NB4 (cell line): ENCODE measurements at regions not wholly inside any gene's neighbourhood (a gene's known extent, or its start where the extent isn't known, plus 50 kb on each side); places are given as distances from the start of the nearest gene placed in this dataset.

ENCODE experiments used
- CTCF ChIP-seq: IDR thresholded peaks from one replicate; pipeline ENCODE4 v1.5.1; 2012; ENCODE audit warnings: low read depth, low read length
- MAX ChIP-seq: IDR thresholded peaks from 2 replicates; pipeline ENCODE4 v1.6.1; 2011; ENCODE audit warnings: low read depth, low read length
- MYC ChIP-seq: IDR thresholded peaks from 2 replicates; pipeline ENCODE4 v1.6.1; 2011; ENCODE audit warnings: low read depth, low read length
- POLR2A ChIP-seq: IDR thresholded peaks from 2 replicates; pipeline ENCODE4 v1.6.1; 2011; ENCODE audit warnings: mild to moderate bottlenecking; ENCODE audit not compliant: insufficient read length; ENCODE audit errors: extremely low read depth

DNA sequence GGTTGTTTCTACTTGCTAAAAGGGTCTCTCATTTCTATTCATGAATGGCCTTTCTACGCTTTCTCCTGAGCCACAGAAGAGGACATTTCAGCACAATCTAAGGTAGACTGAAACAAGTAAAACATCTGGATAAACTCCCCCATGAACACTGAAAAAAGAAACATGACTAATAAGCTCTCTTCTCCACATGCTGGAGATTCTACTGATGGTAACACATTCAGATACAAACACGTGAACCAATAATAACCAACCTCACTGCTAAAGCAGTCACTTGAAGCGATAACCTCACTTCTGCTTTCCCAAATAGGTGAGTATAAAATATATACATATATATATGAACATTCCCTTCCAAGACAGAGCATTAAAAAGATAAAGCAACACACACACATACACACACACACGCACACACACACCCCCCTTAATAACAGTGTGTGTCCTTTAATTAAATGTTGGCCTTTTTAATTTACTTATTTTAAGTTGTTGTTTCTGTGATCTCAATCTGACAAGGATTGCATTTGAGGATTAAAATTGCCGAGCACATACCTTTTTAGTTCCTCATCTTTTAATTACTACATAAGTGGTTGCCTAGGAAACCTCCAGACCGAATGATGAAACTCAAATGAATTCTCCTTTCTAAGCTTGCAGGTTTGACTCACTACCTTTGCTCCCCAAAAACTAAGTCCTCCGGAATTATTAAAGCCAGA, 292.4 kb upstream of the KLF14 start:
- no peak for TF ChIP-seq CTCF
- no peak for TF ChIP-seq POLR2A
- TF ChIP-seq MAX: no peak
- TF ChIP-seq MYC: no peak
